H1 (cell line): ENCODE measurements at regions not wholly inside any gene's neighbourhood (a gene's known extent, or its start where the extent isn't known, plus 50 kb on each side); places are given as distances from the start of the nearest gene placed in this dataset.

Experiments used
- CTCF ChIA-PET: fragments of 300-600 bp; sonication (Branson Sonifier 250); formaldehyde crosslinking; loops from one replicate; lab custom pipeline; 2021; ENCODE audit not compliant: partially characterized antibody; lab: Charles Lee
- POLR2A ChIA-PET: fragments of 300-600 bp; sonication (Branson Sonifier 250); formaldehyde crosslinking; loops from one replicate; lab custom pipeline; 2021; ENCODE audit warnings: inconsistent platforms; ENCODE audit not compliant: partially characterized antibody; lab: Charles Lee
- DNase-seq, 2 experiments: peaks; one replicate each; pipeline versions ENCODE4 v3.0.0 to v3.0.0-alpha.2; 2010 to 2022; ENCODE audit warnings: low spot score in 2 of 2, low read depth in 1 of 2, mixed read lengths in 1 of 2
- FAIRE-seq: peaks from 2 replicates; lab custom pipeline; 2011; peaks lifted over from hg19 to GRCh38; lab: Jason Lieb, UNC
- H2AFZ ChIP-seq: 2 replicates; pipeline ENCODE4 v1.8.1; 2012; ENCODE audit warnings: low read length, inconsistent platforms
- H2AK5ac ChIP-seq: 2 replicates; pipeline ENCODE4 v1.6.1; 2013; ENCODE audit warnings: low read depth, low read length
- H2BK120ac ChIP-seq: replicated peaks from 2 replicates; pipeline ENCODE3; 2013; ENCODE audit warnings: low read depth, low read length, inconsistent platforms
- H2BK12ac ChIP-seq: 2 replicates; pipeline ENCODE4 v1.6.1; 2013; ENCODE audit warnings: low read depth, low read length
- H2BK15ac ChIP-seq: 2 replicates; pipeline ENCODE4 v1.6.1; 2013; ENCODE audit warnings: low read length
- H2BK20ac ChIP-seq: 2 replicates; pipeline ENCODE4 v1.6.1; 2013; ENCODE audit warnings: low read length
- H2BK5ac ChIP-seq: 2 replicates; pipeline ENCODE4 v1.6.1; 2013; ENCODE audit warnings: low read depth, low read length
- H3K14ac ChIP-seq: 2 replicates; pipeline ENCODE4 v1.6.1; 2013; ENCODE audit warnings: inconsistent platforms; ENCODE audit not compliant: insufficient read length
- H3K18ac ChIP-seq: 2 replicates; pipeline ENCODE4 v1.6.1; 2013; ENCODE audit warnings: low read length; ENCODE audit errors: extremely low read depth
- H3K23ac ChIP-seq: 2 replicates; pipeline ENCODE4 v1.6.1; 2013; ENCODE audit warnings: inconsistent platforms; ENCODE audit not compliant: insufficient read length
- H3K23me2 ChIP-seq: 2 replicates; pipeline ENCODE4 v1.6.1; 2013; ENCODE audit warnings: low read depth, low read length
- H3K27ac ChIP-seq: 2 replicates; pipeline ENCODE4 v1.6.1; 2011; ENCODE audit warnings: low read depth, low read length, inconsistent platforms
- H3K27me3 ChIP-seq, 4 experiments: replicated peaks in 1 of 4; 1 replicate in 1 of 4; 2 replicates in 3 of 4; pipeline versions ENCODE4 v1.6.1 to v1.8.1; 2011 to 2013; ENCODE audit warnings: low read length in 3 of 4, mild to moderate bottlenecking in 3 of 4, inconsistent platforms in 2 of 4, mixed read lengths in 2 of 4, moderate library complexity in 1 of 4; ENCODE audit not compliant: control insufficient read depth in 3 of 4, insufficient read depth in 3 of 4; ENCODE audit errors: extremely low read depth in 1 of 4
- H3K36me3 ChIP-seq, 4 experiments: 2 replicates each; pipeline versions ENCODE4 v1.6.1 to v1.8.1; 2011 to 2013; ENCODE audit warnings: mild to moderate bottlenecking in 4 of 4, low read length in 3 of 4, moderate library complexity in 2 of 4, control low read depth in 1 of 4, inconsistent platforms in 1 of 4; ENCODE audit not compliant: insufficient read depth in 4 of 4, control insufficient read depth in 2 of 4
- H3K4ac ChIP-seq: replicated peaks from 2 replicates; pipeline ENCODE3; 2013; ENCODE audit warnings: low read length, low read depth, mixed read lengths, inconsistent platforms; ENCODE audit not compliant: insufficient read length
- H3K4me1 ChIP-seq, 4 experiments: replicated peaks in 1 of 4; 1 replicate in 1 of 4; 2 replicates in 3 of 4; pipeline versions ENCODE4 v1.6.1 to v1.8.1; 2011 to 2013; ENCODE audit warnings: low read length in 3 of 4, inconsistent platforms in 2 of 4, mixed read lengths in 1 of 4; ENCODE audit not compliant: insufficient read depth in 4 of 4, control insufficient read depth in 3 of 4
- H3K4me2 ChIP-seq, 2 experiments: 2 replicates each; pipeline versions ENCODE4 v1.6.1 to v1.8.1; 2011 to 2013; ENCODE audit warnings: low read depth in 2 of 2, low read length in 2 of 2, control low read depth in 1 of 2, inconsistent platforms in 1 of 2, mild to moderate bottlenecking in 1 of 2; ENCODE audit not compliant: insufficient read depth in 1 of 2
- H3K4me3 ChIP-seq, 4 experiments: fragments of 200-600, 300-600 bp in 1 of 4; sonication (generic), shearing (Covaris generic), sonication (Bioruptor Twin) in 1 of 4; 2 replicates each; pipeline versions ENCODE4 v1.5.1 to v1.8.1; 2011 to 2016; ENCODE audit warnings: low read length in 4 of 4, low read depth in 3 of 4, control low read depth in 2 of 4, inconsistent platforms in 2 of 4, mild to moderate bottlenecking in 2 of 4, mixed read lengths in 1 of 4, moderate library complexity in 1 of 4; ENCODE audit not compliant: insufficient read depth in 2 of 4; ENCODE audit errors: extremely low read depth in 1 of 4
- H3K56ac ChIP-seq: replicated peaks from 2 replicates; pipeline ENCODE3; 2013; ENCODE audit warnings: low read depth, mild to moderate bottlenecking, mixed read lengths, low read length, inconsistent platforms; ENCODE audit not compliant: insufficient read length
- H3K79me1 ChIP-seq: 2 replicates; pipeline ENCODE4 v1.6.1; 2013; ENCODE audit warnings: low read depth, low read length, control low read depth
- H3K79me2 ChIP-seq, 2 experiments: 2 replicates each; pipeline versions ENCODE4 v1.6.1 to v1.8.1; 2012 to 2013; ENCODE audit warnings: low read length in 2 of 2, mild to moderate bottlenecking in 2 of 2, inconsistent platforms in 1 of 2; ENCODE audit not compliant: insufficient read depth in 2 of 2, control insufficient read depth in 1 of 2
- H3K9ac ChIP-seq, 4 experiments: replicated peaks in 1 of 4; 1 replicate in 1 of 4; 2 replicates in 3 of 4; pipeline versions ENCODE4 v1.6.1 to v1.8.1; 2011 to 2013; ENCODE audit warnings: low read depth in 3 of 4, low read length in 3 of 4, control low read depth in 2 of 4, mild to moderate bottlenecking in 2 of 4, moderate library complexity in 2 of 4, inconsistent platforms in 1 of 4; ENCODE audit errors: extremely low read depth in 1 of 4
- H3K9me3 ChIP-seq, 2 experiments: 2 replicates each; pipeline versions ENCODE4 v1.6.1 to v1.8.1; 2012 to 2013; ENCODE audit warnings: mild to moderate bottlenecking in 2 of 2, moderate library complexity in 2 of 2, control low read depth in 1 of 2, inconsistent platforms in 1 of 2, low read depth in 1 of 2, low read length in 1 of 2, mixed read lengths in 1 of 2; ENCODE audit not compliant: insufficient read depth in 2 of 2
- H4K20me1 ChIP-seq, 2 experiments: replicated peaks in 1 of 2; 2 replicates each; pipeline versions ENCODE3 to v1.8.1; 2011 to 2013; ENCODE audit warnings: inconsistent platforms in 2 of 2, low read length in 2 of 2, mild to moderate bottlenecking in 1 of 2; ENCODE audit not compliant: insufficient read depth in 2 of 2, control insufficient read depth in 1 of 2
- H4K5ac ChIP-seq: 2 replicates; pipeline ENCODE4 v1.6.1; 2013; ENCODE audit warnings: low read length, low read depth, mixed read lengths, inconsistent platforms; ENCODE audit not compliant: insufficient read length
- H4K8ac ChIP-seq: 2 replicates; pipeline ENCODE4 v1.8.0; 2013; ENCODE audit warnings: mild to moderate bottlenecking, moderate library complexity, low read length, inconsistent platforms; ENCODE audit not compliant: insufficient read depth; ENCODE audit errors: extremely low read depth
- H4K91ac ChIP-seq: replicated peaks from 2 replicates; pipeline ENCODE3; 2013; ENCODE audit warnings: low read length, mixed read lengths, inconsistent platforms; ENCODE audit not compliant: insufficient read length
- ATF2 ChIP-seq: IDR thresholded peaks from 2 replicates; pipeline ENCODE4 v1.6.1; 2012; ENCODE audit warnings: low read length, inconsistent platforms
- CBX8 ChIP-seq: fragments of 300-800, 300-1000 bp; sonication (generic); IDR thresholded peaks from 2 replicates; pipeline ENCODE4 v1.7.1; 2016; ENCODE audit warnings: low read depth, low read length, borderline replicate concordance
- HDAC2 ChIP-seq, 2 experiments: fragments of 300-600 bp in 1 of 2; sonication (generic) in 1 of 2; IDR thresholded peaks; 2 replicates each; pipeline ENCODE4 v1.6.1; 2011 to 2012; ENCODE audit warnings: low read depth in 2 of 2, low read length in 2 of 2, mild to moderate bottlenecking in 2 of 2, moderate library complexity in 2 of 2, borderline replicate concordance in 1 of 2, inconsistent platforms in 1 of 2
- JUND ChIP-seq: IDR thresholded peaks from 2 replicates; pipeline ENCODE4 v1.6.1; 2011; ENCODE audit warnings: mild to moderate bottlenecking, improper control_type of control experiment, low read length
- KDM4A ChIP-seq: IDR thresholded peaks from one replicate; pipeline ENCODE4 v1.7.1; 2012; ENCODE audit warnings: low read depth, mild to moderate bottlenecking, moderate library complexity, low read length, inconsistent platforms; ENCODE audit not compliant: severe bottlenecking
- NRF1 ChIP-seq: IDR thresholded peaks from 2 replicates; pipeline ENCODE4 v1.6.1; 2011; ENCODE audit warnings: mild to moderate bottlenecking, low read depth, low read length, improper control_type of control experiment
- RFX5 ChIP-seq: IDR thresholded peaks from 2 replicates; pipeline ENCODE4 v1.6.1; 2011; ENCODE audit warnings: low read depth, low read length, improper control_type of control experiment, borderline replicate concordance
- SIN3A ChIP-seq, 2 experiments: IDR thresholded peaks in 1 of 2; conservative IDR thresholded peaks in 1 of 2; 2 replicates each; pipeline ENCODE4 v1.6.1; 2011 to 2012; ENCODE audit warnings: low read length in 2 of 2, improper control_type of control experiment in 1 of 2, low read depth in 1 of 2, mild to moderate bottlenecking in 1 of 2
- SIRT6 ChIP-seq: IDR thresholded peaks from one replicate; pipeline ENCODE4 v1.7.1; 2012; ENCODE audit warnings: low read length, inconsistent platforms
- SP4 ChIP-seq: IDR thresholded peaks from 2 replicates; pipeline ENCODE4 v1.6.1; 2012; ENCODE audit warnings: low read length, inconsistent platforms
- TAF1 ChIP-seq: IDR thresholded peaks from 2 replicates; pipeline ENCODE4 v1.6.1; 2011; ENCODE audit warnings: mild to moderate bottlenecking, low read depth, low read length
- TEAD4 ChIP-seq: IDR thresholded peaks from 2 replicates; pipeline ENCODE4 v1.6.1; 2012; ENCODE audit warnings: low read depth, low read length, inconsistent platforms, mixed read lengths
- YY1 ChIP-seq: IDR thresholded peaks from 2 replicates; pipeline ENCODE4 v1.6.1; 2011; ENCODE audit warnings: low read depth, mild to moderate bottlenecking, low read length
- ZNF274 ChIP-seq: IDR thresholded peaks from 2 replicates; pipeline ENCODE4 v1.7.0; 2012; ENCODE audit warnings: low read length, borderline replicate concordance; ENCODE audit errors: extremely low read depth

GRCh38 chr11:127766734-127767133 lies 766.2 kb upstream of the KIRREL3 start:
- no peak for FAIRE-seq
- no peaks in the 10 kb centered on the region for H3K36me3 ChIP-seq
- no peak for DNase-seq
- TF ChIP-seq HDAC2 (IDR thresholded peaks at IDR 0.05; ENCODE audit: borderline replicate concordance in 1 of 2, low read depth in 2 of 2, low read length in 2 of 2) (no peak), KDM4A (no peak), SIRT6 (no peak), NRF1 (no peak), CBX8 (no peak), SIN3A (conservative IDR thresholded peaks at IDR 0.05 in 1 of 2, IDR thresholded peaks at IDR 0.05 in 1 of 2; ENCODE audit: low read depth in 1 of 2, low read length in 2 of 2) (no peak), RFX5 (no peak), JUND (no peak), ATF2 (no peak), TAF1 (no peak), ZNF274 (no peak), YY1 (no peak), TEAD4 (no peak), SP4 (no peak)

More at GRCh38 chr11:127766734-127767133, 766.2 kb upstream of the KIRREL3 start:
- peak overlapping the region; percentile 69 for H2BK120ac ChIP-seq
- no peak overlapping the region for H2BK20ac ChIP-seq
- H3K4ac ChIP-seq = peak overlapping the region; percentile 75
- H3K27me3 ChIP-seq = no peaks in the 10 kb centered on the region
- H3K4me3 ChIP-seq = no peak overlapping the region
- no peak overlapping the region for H2AK5ac ChIP-seq
- H3K23me2 ChIP-seq = no peaks in the 10 kb centered on the region; the same call in 1 of the 2 replicates
- no peak overlapping the region for H3K27ac ChIP-seq
- peaks cover 0 to 8% (median 2%) of the 10 kb centered on the region in 4 experiments; a peak in 4 of 7 replicates for H3K4me1 ChIP-seq
- no peak overlapping the region for H3K4me2 ChIP-seq
- H3K9me3 ChIP-seq = no peaks in the 10 kb centered on the region
- CTCF ChIA-PET = interaction anchor here (0.9 kb wide), 1 partner anchor 21 kb away, joined by 3 read pairs; no protein-coding TSS in a partner anchor
- no peak overlapping the region for H4K91ac ChIP-seq
- no peak overlapping the region for H2BK12ac ChIP-seq
- H4K8ac ChIP-seq = peak overlapping the region; percentile 25; the same call in 1 of the 2 replicates
- no peak overlapping the region for H3K56ac ChIP-seq
- H3K9ac ChIP-seq = no peak overlapping the region
- POLR2A ChIA-PET = no interaction called here
- no peaks in the 10 kb centered on the region for H4K20me1 ChIP-seq
- no peak overlapping the region for H3K14ac ChIP-seq
- H2BK5ac ChIP-seq = no peak overlapping the region
- H3K23ac ChIP-seq = no peak overlapping the region
- no peak overlapping the region for H2BK15ac ChIP-seq
- peak overlapping the region; percentile 54 for H2AFZ ChIP-seq
- no peak overlapping the region for H4K5ac ChIP-seq
- H3K79me1 ChIP-seq = no peaks in the 10 kb centered on the region
- no peak overlapping the region for H3K18ac ChIP-seq
- H3K79me2 ChIP-seq = no peaks in the 10 kb centered on the region
